SU-DHL-6 (cell line): ENCODE measurements at regions not wholly inside any gene's neighbourhood (a gene's known extent, or its start where the extent isn't known, plus 50 kb on each side); places are given as distances from the start of the nearest gene placed in this dataset.

Experiments used
- CTCF ChIP-seq: fragments of 200-600 bp; sonication (generic); IDR thresholded peaks from one replicate; pipeline ENCODE4 v1.5.1; 2017; ENCODE audit warnings: antibody characterized with exemption, mild to moderate bottlenecking, low read length, moderate library complexity; ENCODE audit not compliant: insufficient read depth, poor library complexity, severe bottlenecking
- EZH2phosphoT487 ChIP-seq: fragments of 200-600 bp; sonication (generic), shearing (Covaris generic); conservative IDR thresholded peaks from 2 replicates; pipeline ENCODE4 v1.6.1; 2018; ENCODE audit warnings: mild to moderate bottlenecking, antibody characterized with exemption, low read length, moderate library complexity, mixed read lengths

- TF ChIP-seq CTCF (no peak), EZH2phosphoT487 (no peak)
Measured at GRCh38 chr11:79813551-79813950, 372.7 kb upstream of the TENM4 start.
